Transverse colon (tissue), 4 donors: ENCODE measurements at regions not wholly inside any gene's neighbourhood (a gene's known extent, or its start where the extent isn't known, plus 50 kb on each side); places are given as distances from the start of the nearest gene placed in this dataset.

Experiments
- CTCF ChIP-seq, 5 experiments: fragments of 200-600 bp in 3 of 5; fragments of 450-650 bp in 2 of 5; sonication (generic) in 3 of 5; IDR thresholded peaks; 1 replicate in 2 of 5; 2 replicates in 3 of 5; pipeline ENCODE4 v1.5.1; 2016 to 2017; ENCODE audit warnings: antibody characterized with exemption in 5 of 5, inconsistent platforms in 3 of 5, mild to moderate bottlenecking in 2 of 5, moderate library complexity in 1 of 5
- POLR2A ChIP-seq: fragments of 450-650 bp; IDR thresholded peaks from one replicate; pipeline ENCODE4 v1.6.1; 2016; ENCODE audit warnings: antibody characterized with exemption, mild to moderate bottlenecking, moderate library complexity
- POLR2AphosphoS5 ChIP-seq, 3 donors: sonication (generic); formaldehyde crosslinking; IDR thresholded peaks; one replicate each; pipeline ENCODE4 v1.6.1; 2016; ENCODE audit warnings: antibody characterized with exemption in 3 of 3

DNA sequence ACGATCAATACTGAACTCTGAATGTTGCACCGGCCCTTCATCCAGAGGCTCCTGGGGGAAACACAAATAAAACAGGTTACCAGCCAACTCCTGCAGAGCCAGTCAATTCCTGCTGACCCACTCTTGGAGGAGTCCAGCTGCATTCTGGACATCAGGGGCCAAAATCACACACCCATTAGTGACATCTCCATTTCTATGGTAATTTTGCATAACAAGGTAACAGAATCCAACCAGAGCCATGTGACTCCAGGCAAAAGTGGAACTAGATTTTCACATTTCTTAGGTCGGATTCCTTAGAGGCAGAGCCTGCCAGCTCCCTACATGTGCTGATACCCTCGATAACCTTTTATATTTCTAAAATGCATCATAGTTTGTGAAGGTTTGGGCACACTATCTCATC is 119.2 kb upstream of the CTNNB1 start:
- TF ChIP-seq CTCF (IDR thresholded peaks at IDR 0.05) (no peak), POLR2A (no peak), POLR2AphosphoS5 (IDR thresholded peaks at IDR 0.05) (no peak)
